Smooth muscle cell of the brain vasculature (primary cell): ENCODE measurements at regions not wholly inside any gene's neighbourhood (a gene's known extent, or its start where the extent isn't known, plus 50 kb on each side); places are given as distances from the start of the nearest gene placed in this dataset.

ENCODE experiments used
- DNase-seq: peaks from one replicate; pipeline ENCODE4 v3.0.0-alpha.2; 2012; ENCODE audit warnings: low read depth, low spot score

GRCh38 chr1:219523411-219523810 is 89.5 kb downstream of the ZC3H11B start:
- DNase-seq, result no peak

- no peak for DNase-seq
These were observed 91.6 kb downstream of the ZC3H11B start for GRCh38 chr1:219521325-219521724.

GRCh38 chr1:219520241-219520640 is 92.7 kb downstream of the ZC3H11B start:
- DNase-seq, result no peak

GRCh38 chr1:219518907-219519248 is 94.0 kb downstream of the ZC3H11B start:
- DNase-seq, result no peak

- peak; percentile 15 for DNase-seq
These were observed 94.6 kb downstream of the ZC3H11B start for GRCh38 chr1:219518168-219518906.

- DNase-seq, result no peak
These were observed 95.9 kb downstream of the ZC3H11B start for GRCh38 chr1:219517031-219517430.

- no peak for DNase-seq
These were observed 98.2 kb downstream of the ZC3H11B start for GRCh38 chr1:219514728-219515127.

- peak; percentile 21 for DNase-seq
These were observed 105.5 kb downstream of the ZC3H11B start for GRCh38 chr1:219507437-219507836.

GRCh38 chr1:219506936-219507335 is 106.0 kb downstream of the ZC3H11B start:
- DNase-seq, result no peak

- no peak for DNase-seq
These were observed 106.4 kb downstream of the ZC3H11B start for GRCh38 chr1:219506473-219506899.

- no peak for DNase-seq
These were observed 107.0 kb downstream of the ZC3H11B start for GRCh38 chr1:219505886-219506285.

- no peak for DNase-seq
These were observed 109.3 kb downstream of the ZC3H11B start for GRCh38 chr1:219503604-219504003.

- DNase-seq, result no peak
These were observed 112.5 kb downstream of the ZC3H11B start for GRCh38 chr1:219500327-219500897.

- no peak for DNase-seq
These were observed 114.2 kb downstream of the ZC3H11B start for GRCh38 chr1:219498666-219499065.

GRCh38 chr1:219495737-219496408 is 117.0 kb downstream of the ZC3H11B start:
- DNase-seq, result no peak

GRCh38 chr1:219492717-219493116 is 120.2 kb downstream of the ZC3H11B start:
- DNase-seq, result no peak

- DNase-seq, result no peak
These were observed 122.3 kb downstream of the ZC3H11B start for GRCh38 chr1:219490566-219490965.

- no peak for DNase-seq
These were observed 123.3 kb downstream of the ZC3H11B start for GRCh38 chr1:219489636-219490035.

GRCh38 chr1:219488275-219488674 is 124.6 kb downstream of the ZC3H11B start:
- DNase-seq, result no peak

GRCh38 chr1:219483530-219483929 is 129.4 kb downstream of the ZC3H11B start:
- DNase-seq, result no peak

GRCh38 chr1:219480011-219480410 is 132.9 kb downstream of the ZC3H11B start:
- no peak for DNase-seq

- no peak for DNase-seq
These were observed 134.1 kb downstream of the ZC3H11B start for GRCh38 chr1:219478811-219479210.

- no peak for DNase-seq
These were observed 135.0 kb downstream of the ZC3H11B start for GRCh38 chr1:219477861-219478260.
